ENCODE measurements at regions not wholly inside any gene's neighbourhood (a gene's known extent, or its start where the extent isn't known, plus 50 kb on each side); places are given as distances from the start of the nearest gene placed in this dataset.

DNA sequence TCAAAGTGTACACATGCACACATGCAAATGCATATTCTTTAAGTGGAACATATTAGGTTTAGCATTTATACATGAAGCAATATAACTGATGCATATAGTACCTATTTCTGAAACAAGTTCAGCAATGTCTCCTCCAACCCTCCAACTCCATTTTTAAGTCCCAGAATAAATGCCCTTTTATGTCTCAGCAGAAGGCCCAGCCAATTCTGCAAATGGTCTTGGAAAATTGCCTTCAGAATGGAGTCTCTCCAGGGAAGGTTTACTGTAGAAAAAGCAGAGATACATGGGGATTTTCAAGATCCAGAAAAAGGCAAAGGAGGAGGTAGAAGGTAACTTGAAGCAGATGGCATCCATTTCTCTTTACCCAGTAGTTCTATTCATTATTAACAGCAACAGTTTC, 633.3 kb downstream of the MAFB start (continued):
- TF ChIP-seq SAP30 (IDR thresholded peaks at IDR 0.05; ENCODE audit: insufficient read depth, insufficient replicate concordance, low read length) (no peak), SIN3A (conservative IDR thresholded peaks at IDR 0.05 in 1 of 2, IDR thresholded peaks at IDR 0.05 in 1 of 2; ENCODE audit: low read depth in 1 of 2, low read length in 2 of 2) (no peak), SRF (IDR thresholded peaks at IDR 0.05; ENCODE audit: low read depth, low read length) (no peak), NANOG (IDR thresholded peaks at IDR 0.05; ENCODE audit: insufficient read depth, low read depth, low read length, poor library complexity, severe bottlenecking) (no peak)
